H4 (cell line): ENCODE measurements at regions not wholly inside any gene's neighbourhood (a gene's known extent, or its start where the extent isn't known, plus 50 kb on each side); places are given as distances from the start of the nearest gene placed in this dataset.

ENCODE experiments used
- DNase-seq: peaks from one replicate; pipeline ENCODE4 v3.0.0-alpha.2; 2015; ENCODE audit warnings: low spot score

DNA sequence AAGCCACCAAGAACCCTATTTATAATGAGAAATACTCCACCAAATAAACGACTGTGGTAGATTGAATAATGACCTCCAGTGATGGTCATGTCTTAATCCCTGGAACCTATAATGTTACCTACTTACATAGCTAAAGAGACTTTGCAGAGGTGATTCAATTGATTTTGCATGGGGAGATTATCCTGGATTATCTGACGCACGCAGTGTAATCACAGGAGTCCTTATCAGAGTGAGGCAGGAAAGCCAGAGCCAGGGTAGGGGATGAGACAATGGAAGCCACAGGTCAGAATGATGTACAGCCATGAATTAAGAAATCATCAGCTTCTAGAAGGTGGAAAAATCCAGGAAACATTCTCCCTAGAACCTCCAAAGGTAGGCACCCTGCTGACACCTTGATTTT lies 286.4 kb upstream of the SP4 start:
- DNase-seq = no peak

DNA sequence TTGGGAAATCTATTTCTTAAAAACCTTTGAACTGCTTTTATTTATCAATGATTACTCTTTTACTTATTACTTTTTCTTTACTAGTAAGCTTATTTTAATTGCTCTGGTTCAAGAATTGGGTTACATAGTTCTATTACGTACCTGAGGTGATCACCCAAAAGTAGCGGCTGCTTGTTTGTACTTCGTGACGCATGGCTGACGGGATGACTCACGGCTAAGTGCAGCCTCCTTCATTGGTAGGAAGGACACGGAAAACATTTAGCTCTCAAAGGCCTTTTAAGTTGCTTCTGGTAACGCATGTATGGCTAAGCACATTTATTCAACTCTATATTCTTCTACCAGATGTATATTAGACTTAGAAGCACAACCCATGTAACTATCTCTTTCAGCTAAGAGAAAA lies 285.8 kb upstream of the SP4 start:
- no peak for DNase-seq

DNA sequence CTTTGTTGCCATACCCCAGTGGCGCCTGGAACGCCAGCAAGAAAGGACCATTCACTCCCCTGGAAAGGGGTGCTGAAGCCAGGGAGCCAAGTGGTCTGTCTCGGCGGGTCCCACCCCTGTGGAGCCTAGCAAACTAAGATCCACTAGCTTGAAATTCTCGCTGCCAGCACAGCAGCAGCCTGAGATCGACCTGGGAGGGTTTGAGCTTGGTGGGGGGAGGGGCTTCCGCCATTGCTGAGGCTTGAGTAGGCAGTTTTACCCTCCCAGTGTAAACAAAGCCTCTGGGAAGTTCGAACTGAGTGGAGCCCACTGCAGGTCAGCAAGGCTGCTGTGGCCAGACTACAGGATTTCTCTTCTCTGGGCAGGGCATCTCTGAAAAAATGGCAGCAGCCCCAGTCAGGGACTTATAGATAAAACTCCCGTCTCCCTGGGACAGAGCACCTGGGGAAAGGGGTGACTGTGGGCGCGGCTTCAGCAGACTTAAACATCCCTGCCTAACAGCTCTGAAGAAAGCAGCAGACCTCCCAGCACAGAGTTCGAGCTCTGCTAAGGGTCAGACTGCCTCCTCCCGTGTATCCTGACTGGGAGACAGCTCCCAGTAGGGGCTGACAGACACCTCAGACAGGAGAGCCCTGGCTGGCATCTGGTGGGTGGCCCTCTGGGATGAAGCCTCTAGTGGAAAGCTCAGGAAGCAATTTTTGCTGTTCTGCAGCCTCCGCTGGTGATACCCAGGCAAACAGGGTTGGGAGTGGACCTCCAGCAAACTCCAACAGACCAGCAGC lies 281.1 kb upstream of the SP4 start:
- DNase-seq = no peak

DNA sequence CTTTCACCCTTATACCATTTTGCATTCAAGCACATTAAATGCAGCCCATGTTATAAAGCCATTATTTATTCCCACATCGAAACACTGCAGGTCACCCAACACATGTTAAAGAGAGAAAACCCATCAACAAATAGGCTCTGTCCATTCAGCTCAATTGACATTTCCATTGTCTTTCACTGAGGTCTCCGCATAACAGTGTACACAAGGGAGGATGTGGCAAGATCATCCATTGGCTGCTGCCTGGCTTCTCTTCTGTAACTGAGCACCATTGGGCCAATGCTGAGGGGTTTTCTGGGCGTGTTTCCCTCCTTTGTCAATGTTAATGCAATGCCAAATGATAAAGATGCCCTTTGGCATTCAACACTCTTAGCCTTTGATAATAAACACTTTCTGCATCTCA lies 278.1 kb upstream of the SP4 start:
- no peak for DNase-seq

DNA sequence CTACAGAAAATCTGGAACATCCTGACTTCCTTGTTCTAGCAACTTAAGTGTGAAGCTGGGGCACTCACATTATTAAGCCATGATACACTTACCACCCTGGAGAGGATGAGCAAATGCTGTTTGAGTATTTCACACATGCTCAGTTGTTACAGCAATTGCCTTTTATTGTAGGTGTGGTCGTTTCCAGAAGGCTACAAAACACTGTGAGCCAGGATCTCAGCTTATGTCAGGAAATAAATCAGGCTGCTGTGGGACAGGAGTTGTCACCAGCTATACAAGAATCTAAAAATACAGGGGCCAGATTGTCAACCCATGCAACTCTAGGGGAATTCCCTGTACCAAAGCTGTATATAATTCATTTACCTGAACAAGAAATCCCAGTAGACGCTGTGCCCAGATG lies 273.3 kb upstream of the SP4 start:
- no peak for DNase-seq

DNA sequence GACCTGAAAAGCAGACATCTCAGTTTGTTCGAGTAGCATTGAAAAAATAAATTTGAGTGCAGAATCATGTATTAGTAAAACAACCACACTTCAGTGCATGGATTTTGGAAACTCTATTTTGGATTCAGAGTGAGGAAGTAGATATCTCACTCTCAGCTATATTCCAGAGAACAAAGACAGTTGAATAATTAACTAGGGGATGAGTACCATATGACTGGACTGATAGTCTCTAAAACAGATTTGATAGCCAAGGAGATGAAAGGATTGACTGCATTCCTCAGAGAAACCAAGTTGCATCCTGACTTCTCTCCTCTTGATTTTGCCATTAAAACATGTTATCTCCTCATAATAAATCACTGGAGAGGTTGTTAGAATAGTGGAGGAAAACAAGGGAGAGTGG lies 268.4 kb upstream of the SP4 start:
- no peak for DNase-seq

DNA sequence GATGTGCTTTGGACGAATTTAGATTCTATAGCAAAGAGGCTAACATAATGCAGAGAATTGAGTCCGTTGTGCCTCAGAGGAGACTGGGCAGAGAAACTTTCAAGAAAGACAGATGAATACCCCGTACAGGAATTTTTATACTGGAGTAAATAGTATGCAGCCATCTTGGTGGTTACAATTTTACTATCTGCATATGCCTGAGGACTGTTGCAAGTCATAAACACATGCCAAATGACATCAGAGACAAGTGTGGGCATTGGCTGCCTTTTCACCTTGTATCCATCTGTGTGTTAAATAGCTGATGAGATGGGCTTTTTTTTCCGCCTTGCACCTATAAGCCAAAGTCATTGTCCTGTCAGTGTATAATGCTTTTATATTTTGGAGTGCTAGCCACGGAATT lies 267.5 kb upstream of the SP4 start:
- no peak for DNase-seq

DNA sequence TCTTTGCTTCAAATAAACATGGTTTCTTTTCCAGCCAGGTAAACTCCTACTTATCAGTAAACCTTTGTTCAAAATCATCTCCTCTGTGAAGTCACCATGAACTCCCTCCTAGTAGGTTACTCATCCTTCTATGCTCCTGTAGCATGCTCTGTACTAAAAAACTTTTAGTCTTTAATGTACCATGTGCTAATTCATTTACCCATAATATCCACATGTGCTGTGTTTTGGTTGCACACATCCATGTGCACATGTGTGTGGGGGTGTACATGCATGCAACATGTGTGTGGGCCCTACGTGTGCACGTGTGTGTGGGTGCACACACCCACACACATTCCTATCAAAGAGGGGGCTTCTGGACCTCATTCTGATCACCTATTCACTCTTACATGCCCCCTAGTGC lies 259.9 kb upstream of the SP4 start:
- no peak for DNase-seq

DNA sequence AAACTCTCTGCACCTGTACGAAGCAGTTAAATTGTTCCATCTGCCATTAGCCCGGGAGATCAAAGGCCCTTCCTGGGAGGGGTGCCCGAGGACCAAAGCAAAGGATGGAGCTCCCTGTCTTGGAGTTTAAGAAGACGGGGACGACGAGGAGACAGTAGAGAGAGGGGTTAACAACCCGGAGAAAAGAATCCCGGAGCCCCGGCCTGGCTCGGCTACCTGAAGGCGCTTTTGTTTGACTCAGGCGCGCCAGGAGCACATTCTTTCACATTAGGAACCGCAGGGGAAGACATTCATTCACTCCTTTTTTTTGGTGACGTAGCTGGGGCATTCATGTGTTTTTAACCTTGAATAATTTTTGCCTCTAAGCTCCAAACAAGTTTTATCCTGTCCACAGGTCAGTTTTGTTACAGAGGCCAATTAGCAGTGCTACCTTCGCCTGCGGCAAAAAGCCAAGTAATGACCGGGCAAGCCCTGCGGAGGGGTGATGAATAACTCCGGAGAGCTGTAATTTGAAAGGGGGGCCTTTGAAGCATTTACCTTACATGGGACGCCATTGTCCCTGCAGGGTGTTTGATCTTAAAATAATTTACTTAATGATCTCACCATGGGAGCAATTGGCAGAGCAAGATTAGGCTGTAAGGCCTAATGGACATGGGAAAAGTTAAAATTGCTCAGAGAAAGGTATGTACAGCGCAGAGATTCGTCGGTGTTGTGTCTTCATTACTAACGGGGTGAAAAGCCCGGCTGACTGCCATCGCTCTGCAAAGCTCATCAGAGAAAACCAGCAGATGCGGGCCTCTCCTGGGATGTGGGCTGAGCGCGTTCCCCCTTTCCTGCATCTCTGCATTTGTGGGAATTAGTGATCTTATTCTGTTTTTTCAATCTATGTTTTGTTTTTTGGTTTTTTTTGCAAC lies 258.0 kb upstream of the SP4 start:
- no peak for DNase-seq

GRCh38 chr7:21172800-21173199 lies 255.1 kb upstream of the SP4 start:
- no peak for DNase-seq

GRCh38 chr7:21173436-21173835 lies 254.4 kb upstream of the SP4 start:
- no peak for DNase-seq

DNA sequence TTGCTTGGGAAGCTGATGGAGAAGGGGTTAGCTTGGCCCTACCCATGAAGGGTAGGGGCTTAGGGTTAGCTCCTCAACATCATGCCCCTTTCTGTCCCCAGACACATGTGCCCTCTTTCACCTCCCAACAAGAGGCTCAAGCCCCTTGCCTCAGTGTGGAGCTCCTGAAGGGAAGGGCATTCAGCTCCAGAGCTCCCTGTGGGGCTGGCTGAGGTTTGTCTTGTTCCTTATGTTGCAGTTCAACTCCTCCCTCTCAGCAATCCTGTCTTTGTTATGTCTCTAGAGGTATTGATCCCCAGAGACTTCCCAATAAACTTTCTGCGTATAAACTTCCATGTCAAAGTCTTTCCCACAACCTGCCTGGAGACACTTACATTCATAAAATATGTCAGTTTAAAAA lies 252.2 kb upstream of the SP4 start:
- no peak for DNase-seq

DNA sequence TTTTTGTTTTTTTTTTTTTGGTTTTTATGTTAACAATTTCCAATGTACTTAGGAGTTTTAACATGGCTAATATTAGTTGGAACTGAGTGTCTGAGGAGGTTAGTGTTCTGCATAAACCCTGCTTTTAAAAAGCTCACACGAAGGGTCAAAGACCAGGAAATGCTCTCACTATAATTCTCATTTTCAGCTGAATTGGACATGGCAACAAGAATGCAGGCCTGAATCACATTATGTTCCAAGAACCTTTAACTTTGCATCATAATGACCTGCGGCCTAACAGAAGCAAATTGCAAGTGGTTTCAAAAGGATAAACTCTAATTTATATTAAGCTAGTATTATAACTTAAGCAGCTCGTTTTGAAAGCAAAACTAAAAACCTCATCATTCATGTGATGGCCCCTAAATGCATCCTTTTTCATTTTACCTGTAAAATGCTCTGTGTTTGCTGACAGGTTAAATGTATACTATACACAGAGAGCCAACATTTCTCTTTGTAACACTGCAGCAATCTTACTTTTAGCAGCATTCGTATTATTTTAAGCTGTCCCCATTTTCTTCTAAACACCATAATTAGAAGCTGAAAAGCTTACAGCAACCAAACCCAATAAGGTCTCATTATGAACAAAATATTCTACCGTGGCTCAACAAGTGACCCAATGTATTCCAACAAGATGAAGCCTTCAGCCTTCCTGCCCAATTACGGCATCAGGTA lies 242.8 kb upstream of the SP4 start:
- no peak for DNase-seq

- DNase-seq = no peak
Observed at GRCh38 chr7:21185653-21186265, 242.1 kb upstream of the SP4 start.

DNA sequence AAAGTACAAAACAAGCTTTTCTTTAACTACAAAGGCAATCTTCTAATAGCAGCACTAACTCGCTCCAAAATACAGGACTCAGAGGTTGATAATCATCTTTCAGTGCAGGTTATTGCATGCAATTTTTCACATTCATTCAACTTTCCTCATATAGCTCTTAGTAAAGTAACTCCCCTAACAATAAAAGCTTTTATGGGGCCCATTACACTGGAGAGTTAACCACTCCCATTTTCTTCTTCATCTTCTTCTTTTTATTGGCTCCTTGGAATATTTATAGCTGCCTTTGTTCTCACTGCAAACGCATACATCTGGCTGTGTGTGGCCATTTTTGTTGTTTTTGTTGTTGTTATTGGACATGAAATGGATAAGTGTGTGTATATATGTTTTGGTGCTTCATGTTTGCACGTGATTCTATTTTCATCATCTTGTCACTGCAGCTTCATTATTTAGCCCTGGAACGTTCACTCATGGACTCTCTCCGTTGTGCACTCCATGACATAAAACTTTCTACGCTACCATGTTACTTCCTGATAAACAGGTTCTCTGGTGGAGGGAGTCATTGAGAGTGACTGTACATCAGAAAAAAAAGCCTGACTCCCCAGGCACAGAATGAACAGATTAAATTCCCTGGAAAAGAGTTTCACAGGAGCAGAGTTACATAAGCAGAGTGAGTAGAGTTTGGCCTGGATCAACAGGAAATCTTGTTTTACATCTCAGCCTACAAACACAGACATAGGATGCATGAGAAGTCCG lies 236.4 kb upstream of the SP4 start:
- no peak for DNase-seq

- DNase-seq = no peak
Observed at GRCh38 chr7:21192657-21193056, 235.2 kb upstream of the SP4 start.

- DNase-seq = no peak
Observed at GRCh38 chr7:21193895-21194294, 234.0 kb upstream of the SP4 start.

DNA sequence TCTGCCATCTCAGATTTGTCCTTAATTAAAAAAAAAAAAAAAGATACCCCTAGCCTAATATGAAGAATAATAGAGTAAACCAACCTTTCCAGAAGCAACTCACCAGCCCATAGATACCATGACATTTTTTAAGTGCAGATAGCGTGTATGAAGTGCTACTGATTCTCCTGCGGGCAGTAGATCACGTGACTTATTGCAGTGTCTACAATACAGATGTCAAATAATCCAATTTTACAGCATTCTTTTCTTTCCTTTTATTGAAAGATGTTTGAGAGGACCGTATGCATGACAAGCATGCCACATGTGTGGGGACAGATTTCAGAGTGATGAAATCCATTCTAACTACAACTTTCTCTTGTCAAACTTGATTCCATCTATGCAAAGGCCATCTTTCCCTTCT lies 232.9 kb upstream of the SP4 start:
- no peak for DNase-seq

DNA sequence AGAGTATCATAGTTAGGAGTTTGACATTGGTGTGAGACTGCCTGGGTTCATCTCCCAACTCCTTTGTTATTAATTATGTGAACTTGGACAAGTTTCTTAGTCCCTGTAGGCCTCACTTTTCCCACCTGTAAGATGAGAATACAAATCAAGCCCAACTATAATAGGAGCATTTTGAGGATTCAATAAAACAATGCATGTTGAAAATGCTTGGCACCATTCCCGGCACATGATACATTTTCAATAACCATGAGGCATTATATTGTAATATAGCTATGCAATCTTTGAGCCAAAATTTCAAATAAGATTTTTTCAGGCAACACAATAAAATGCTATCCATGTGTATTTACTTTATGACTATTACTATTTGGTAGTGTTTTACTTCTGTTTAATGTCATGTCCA lies 229.0 kb upstream of the SP4 start:
- DNase-seq = no peak

DNA sequence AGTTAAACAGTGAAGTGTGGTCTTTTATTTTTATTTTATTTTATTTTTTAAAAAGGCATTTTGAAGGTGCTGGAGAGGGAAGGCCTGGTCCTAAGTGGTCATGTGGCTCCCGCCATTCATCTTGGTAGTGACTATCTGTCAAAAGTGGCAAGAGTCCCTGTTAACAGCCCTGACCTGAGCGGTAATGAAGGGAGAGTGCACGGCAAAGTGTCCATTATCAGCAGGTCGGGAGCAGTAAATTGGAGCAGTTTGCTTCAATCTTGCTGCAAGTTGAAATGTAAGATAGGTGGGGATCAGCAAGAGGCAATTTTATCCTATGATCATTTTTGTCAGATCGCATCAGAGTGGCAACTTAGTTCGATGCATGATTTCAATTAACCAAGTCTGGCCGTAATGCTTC lies 227.4 kb upstream of the SP4 start:
- no peak for DNase-seq

GRCh38 chr7:21214657-21215056 lies 213.2 kb upstream of the SP4 start:
- no peak for DNase-seq
